ENCODE measurements at regions not wholly inside any gene's neighbourhood (a gene's known extent, or its start where the extent isn't known, plus 50 kb on each side); places are given as distances from the start of the nearest gene placed in this dataset.

DNA sequence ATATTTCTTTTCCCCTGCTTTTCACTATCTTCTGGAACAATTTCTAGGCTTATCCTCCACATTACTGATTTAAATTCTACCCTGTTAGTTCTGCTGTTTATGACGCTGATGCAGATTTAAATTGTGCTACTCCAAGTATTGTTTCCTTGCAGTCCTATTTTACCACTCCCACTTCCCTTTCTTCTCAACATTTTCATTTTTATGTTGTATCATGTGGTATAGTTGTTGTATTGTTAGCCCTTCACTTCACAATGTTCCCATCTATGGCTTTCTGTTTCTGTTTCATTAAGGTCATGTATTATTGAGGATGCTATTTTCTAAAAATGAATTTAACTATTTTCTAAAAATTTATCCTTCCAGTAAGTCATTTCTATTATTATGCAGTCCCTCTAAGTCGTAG, 254.4 kb downstream of the NDUFS4 start:
- no peak for DNase-seq (ENCODE audit: extremely low read depth, low read depth)

DNA sequence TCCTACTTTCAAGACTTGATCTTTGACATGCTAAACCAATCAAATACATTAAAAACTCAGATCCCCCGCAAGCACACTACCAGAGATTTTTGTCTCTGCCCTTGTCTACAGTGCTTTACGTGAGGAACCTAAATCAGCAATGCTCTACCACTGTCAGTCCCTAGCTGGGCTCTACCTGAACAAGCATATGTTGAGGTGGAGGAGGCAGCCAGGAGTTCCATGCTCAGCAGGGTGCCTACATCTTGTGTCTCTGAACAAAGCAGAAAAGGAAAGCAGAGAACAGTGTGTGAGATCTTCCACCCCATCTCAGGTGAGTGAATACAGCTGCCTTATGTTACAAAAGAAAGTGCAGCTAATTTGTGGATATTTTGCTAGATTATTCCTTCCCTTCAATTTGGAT, 255.0 kb downstream of the NDUFS4 start:
- DNase-seq (ENCODE audit: extremely low read depth, low read depth), result no peak
- TF ChIP-seq, protein P1, sequence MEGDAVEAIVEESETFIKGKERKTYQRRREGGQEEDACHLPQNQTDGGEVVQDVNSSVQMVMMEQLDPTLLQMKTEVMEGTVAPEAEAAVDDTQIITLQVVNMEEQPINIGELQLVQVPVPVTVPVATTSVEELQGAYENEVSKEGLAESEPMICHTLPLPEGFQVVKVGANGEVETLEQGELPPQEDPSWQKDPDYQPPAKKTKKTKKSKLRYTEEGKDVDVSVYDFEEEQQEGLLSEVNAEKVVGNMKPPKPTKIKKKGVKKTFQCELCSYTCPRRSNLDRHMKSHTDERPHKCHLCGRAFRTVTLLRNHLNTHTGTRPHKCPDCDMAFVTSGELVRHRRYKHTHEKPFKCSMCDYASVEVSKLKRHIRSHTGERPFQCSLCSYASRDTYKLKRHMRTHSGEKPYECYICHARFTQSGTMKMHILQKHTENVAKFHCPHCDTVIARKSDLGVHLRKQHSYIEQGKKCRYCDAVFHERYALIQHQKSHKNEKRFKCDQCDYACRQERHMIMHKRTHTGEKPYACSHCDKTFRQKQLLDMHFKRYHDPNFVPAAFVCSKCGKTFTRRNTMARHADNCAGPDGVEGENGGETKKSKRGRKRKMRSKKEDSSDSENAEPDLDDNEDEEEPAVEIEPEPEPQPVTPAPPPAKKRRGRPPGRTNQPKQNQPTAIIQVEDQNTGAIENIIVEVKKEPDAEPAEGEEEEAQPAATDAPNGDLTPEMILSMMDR (IDR thresholded peaks at IDR 0.05; ENCODE audit: low read depth, low read length), result no peak

More for the DNA sequence above, 254.4 kb downstream of the NDUFS4 start:
- TF ChIP-seq, protein P1 (IDR thresholded peaks at IDR 0.05; ENCODE audit: low read depth, low read length), result no peak

DNA sequence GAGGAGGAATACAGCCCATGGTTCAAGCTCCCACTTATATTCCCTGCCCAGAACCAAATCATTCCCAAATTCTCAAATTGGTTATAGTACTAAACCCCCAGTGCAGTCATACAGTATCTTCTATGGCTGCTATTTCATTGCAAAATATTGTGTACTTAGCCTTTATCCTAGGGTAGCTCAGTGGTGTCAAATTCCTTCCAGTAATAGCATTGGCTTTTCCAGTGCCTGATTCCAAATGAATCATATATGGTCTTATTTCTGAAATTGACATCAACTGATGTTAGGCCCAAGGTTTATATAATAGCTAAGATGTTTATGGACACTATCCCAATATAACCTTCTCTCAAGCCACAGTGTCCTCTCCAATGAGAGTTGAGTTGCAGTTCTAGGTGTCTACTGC, 256.7 kb downstream of the NDUFS4 start:
- DNase-seq (ENCODE audit: extremely low read depth, low read depth), result no peak
- TF ChIP-seq, protein P1 (IDR thresholded peaks at IDR 0.05; ENCODE audit: low read depth, low read length), result no peak

DNA sequence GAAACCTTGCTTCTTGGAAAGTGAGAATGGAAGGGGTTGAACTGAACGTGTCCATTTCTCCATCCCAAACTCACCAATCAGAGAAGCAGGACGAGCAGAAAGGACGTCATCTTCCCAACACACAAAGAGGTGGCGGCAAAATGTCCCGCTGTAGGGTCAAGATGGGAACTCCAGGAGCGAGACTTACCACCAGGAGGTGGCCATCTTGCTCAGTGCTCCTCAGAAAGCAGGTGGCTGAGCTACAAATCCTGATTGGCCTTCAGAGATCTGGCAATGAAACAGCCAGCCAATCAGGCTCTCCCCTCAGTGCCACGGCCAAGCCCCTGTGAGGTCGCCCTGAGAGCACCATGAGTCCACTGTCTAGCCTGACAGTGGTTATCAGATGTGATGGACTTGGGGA, 259.0 kb downstream of the NDUFS4 start:
- no peak for DNase-seq (ENCODE audit: extremely low read depth, low read depth)
- TF ChIP-seq, protein P1 (IDR thresholded peaks at IDR 0.05; ENCODE audit: low read depth, low read length), result no peak

DNA sequence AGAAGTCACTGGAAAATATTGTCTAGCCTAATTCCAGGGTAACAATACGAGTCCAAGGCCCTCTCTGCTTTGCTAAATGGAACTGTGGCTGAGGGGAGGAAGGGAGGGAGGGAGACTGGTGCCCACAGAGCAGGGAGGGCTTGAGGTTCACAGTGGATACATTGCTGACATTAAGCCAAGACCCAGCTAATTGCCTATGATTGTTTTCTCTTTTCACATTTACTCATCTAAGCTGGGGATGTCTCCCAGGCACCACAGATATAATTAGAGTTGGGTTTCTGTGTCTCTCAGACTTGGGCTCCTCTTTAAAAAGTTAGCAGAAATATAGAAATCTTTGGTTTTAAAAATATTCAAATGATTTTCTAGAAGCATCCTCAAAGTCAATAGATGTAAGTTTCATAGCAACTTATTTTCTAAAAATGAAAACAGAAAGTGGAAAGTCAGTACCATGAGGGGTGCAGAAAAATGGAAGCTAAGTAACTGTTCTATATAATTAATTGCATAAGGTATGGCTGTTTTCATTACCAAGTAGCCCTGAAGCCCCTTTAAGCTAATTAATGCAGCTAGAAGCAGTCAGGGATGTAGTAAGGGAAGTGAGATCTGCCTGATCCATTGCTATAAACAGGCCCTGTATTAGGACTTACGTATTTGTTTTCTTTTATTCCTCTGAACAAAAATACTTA, 259.8 kb downstream of the NDUFS4 start:
- no peak for DNase-seq (ENCODE audit: extremely low read depth, low read depth)
- TF ChIP-seq, protein P1 (IDR thresholded peaks at IDR 0.05; ENCODE audit: low read depth, low read length), result no peak

DNA sequence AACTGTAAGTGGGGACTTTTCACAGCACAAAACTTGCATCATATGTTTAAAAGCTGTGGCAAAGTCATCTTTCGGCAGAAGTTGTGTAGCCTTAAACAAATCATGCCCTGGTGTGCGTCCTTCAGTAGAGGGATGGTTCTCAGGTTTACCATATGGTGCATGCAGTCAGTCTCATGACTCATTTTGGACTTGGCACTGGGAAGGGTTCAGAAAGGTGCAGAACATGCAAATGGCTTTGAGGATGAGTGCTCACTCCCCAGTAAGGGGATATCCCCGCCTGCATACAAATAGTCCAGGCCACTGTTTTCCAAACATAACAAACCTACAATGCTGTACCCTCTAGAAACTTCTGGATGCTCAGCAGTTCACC, 260.3 kb downstream of the NDUFS4 start:
- TF ChIP-seq, protein P1 (IDR thresholded peaks at IDR 0.05; ENCODE audit: low read depth, low read length), result no peak
- DNase-seq (ENCODE audit: extremely low read depth, low read depth), result no peak

DNA sequence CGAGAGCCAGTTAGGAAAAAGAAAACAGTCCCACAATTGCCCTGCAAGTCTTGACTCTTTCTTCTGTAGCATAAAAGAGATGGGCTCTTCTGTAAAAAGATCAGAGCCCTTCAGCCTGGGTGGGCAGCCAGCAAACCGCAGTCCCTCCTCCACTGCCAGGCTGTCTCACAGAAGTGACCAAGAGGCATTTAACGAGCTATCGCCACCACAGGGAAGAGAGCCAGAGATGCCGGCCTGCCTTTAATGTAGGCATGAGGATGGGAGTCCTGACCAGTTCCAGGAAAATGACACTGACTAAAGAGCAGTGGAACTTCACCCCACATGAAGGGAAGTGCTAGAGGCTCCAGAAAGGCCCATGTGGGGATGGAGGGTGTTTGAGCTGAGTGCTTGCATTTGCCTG, 264.6 kb downstream of the NDUFS4 start:
- no peak for DNase-seq (ENCODE audit: extremely low read depth, low read depth)
- TF ChIP-seq, protein P1 (IDR thresholded peaks at IDR 0.05; ENCODE audit: low read depth, low read length), result no peak
